ENCODE measurements at regions not wholly inside any gene's neighbourhood (a gene's known extent, or its start where the extent isn't known, plus 50 kb on each side); places are given as distances from the start of the nearest gene placed in this dataset.

DNA sequence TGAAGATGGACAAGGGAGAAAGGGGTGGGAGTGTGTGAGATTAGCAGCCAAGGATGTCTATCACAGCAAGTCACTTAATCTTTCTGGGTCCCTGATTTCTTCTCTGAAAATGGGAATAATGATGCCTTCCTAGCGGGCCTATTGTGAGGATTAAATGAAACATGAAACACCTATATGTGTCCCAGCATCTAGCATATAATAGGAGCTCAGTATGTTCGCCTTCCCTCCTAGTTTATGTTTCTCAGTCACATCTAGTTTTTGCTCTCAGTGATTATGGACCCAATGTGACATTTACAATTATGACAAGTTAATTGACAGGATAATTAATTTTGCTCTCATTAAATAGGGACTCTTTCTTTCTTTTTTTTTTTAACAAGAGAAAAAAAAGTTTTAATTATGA is 252.9 kb downstream of the SNX13 start:
- POLR2A ChIA-PET: no interaction called here

DNA sequence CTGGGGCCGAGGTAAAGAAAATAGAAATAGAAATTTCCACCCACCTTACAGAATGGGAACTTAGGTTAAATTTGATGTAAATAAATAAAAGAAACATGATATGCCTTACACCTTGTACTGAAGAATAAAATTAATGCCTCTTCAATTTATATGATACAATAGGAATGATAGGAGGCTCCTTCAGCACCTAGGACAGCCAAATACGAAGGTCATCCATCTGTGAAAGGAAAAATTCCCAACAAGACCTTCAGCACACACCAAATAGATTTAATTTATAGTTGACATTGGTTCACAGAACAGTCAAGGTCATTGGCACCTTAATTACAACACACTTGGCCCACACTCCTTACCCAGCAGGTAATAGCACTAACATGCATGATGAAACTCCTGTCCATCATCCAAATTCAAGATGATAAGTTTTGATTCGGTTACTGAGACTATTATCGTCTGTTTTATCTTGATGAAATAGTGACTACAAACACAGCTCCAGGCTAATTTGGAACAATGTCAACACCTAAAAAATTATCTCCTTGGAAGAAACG is 250.9 kb downstream of the SNX13 start:
- TF ChIP-seq L3MBTL2 (conservative IDR thresholded peaks at IDR 0.05) (no peak), LEF1 (IDR thresholded peaks at IDR 0.05; ENCODE audit: borderline replicate concordance) (no peak), FOXA1 (IDR thresholded peaks at IDR 0.05) (no peak), ELF4 (IDR thresholded peaks at IDR 0.05) (no peak), HDGF (IDR thresholded peaks at IDR 0.05; ENCODE audit: borderline replicate concordance) (no peak), CTBP1 (IDR thresholded peaks at IDR 0.05; ENCODE audit: borderline replicate concordance) (no peak)
- TF ChIP-seq, protein P1, sequence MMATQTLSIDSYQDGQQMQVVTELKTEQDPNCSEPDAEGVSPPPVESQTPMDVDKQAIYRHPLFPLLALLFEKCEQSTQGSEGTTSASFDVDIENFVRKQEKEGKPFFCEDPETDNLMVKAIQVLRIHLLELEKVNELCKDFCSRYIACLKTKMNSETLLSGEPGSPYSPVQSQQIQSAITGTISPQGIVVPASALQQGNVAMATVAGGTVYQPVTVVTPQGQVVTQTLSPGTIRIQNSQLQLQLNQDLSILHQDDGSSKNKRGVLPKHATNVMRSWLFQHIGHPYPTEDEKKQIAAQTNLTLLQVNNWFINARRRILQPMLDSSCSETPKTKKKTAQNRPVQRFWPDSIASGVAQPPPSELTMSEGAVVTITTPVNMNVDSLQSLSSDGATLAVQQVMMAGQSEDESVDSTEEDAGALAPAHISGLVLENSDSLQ (IDR thresholded peaks at IDR 0.05): no peak
- ChIA-PET CTCF (interaction anchor here (0.5 kb wide), 1 partner anchor 663 kb away, joined by 4 read pairs; no protein-coding TSS in a partner anchor), POLR2A (no interaction called here)

More for the DNA sequence above, 252.9 kb downstream of the SNX13 start:
- TF ChIP-seq FOXM1 (IDR thresholded peaks at IDR 0.05; ENCODE audit: borderline replicate concordance) (no peak), HDGF (IDR thresholded peaks at IDR 0.05; ENCODE audit: borderline replicate concordance) (no peak), TARDBP (IDR thresholded peaks at IDR 0.05) (no peak), FOXK2 (IDR thresholded peaks at IDR 0.05) (no peak), LEF1 (IDR thresholded peaks at IDR 0.05; ENCODE audit: borderline replicate concordance) (no peak), FOXA1 (IDR thresholded peaks at IDR 0.05) (no peak), SP1 (IDR thresholded peaks at IDR 0.05) (no peak), NFRKB (IDR thresholded peaks at IDR 0.05) (no peak), BHLHE40 (IDR thresholded peaks at IDR 0.05; ENCODE audit: borderline replicate concordance) (no peak)
- TF ChIP-seq, protein P1 (IDR thresholded peaks at IDR 0.05): no peak
- CTCF ChIA-PET: no interaction called here
- DNase-seq (ENCODE audit: extremely low spot score): no peak

DNA sequence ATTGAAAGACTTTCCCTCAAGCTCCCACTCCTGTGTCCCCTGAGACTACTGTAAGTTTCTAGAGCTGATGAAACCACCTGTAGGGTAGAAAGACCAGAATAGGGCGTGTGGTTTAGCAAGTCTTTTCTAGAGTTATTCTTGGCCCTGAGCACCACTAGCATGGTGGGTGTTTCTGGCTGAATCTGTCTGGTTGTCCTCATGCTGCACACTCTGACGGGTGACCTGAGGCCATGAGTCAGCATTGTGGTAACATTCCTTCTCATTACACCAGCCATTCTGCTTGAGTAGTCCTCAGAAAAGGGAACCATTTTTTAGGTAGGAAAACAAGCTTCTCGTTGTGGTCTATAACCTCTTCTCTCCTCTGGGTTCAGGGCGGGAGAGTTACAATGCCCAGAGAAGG is 250.3 kb downstream of the SNX13 start:
- CTCF ChIA-PET: interaction anchor here (0.5 kb wide), 1 partner anchor 663 kb away, joined by 4 read pairs; no protein-coding TSS in a partner anchor
- POLR2A ChIA-PET: no interaction called here
- TF ChIP-seq ELF4 (IDR thresholded peaks at IDR 0.05) (no peak), L3MBTL2 (conservative IDR thresholded peaks at IDR 0.05) (no peak), FOXM1 (IDR thresholded peaks at IDR 0.05; ENCODE audit: borderline replicate concordance) (no peak), SP1 (IDR thresholded peaks at IDR 0.05) (no peak), SUZ12 (IDR thresholded peaks at IDR 0.05) (no peak), CTBP1 (IDR thresholded peaks at IDR 0.05; ENCODE audit: borderline replicate concordance) (no peak), BHLHE40 (IDR thresholded peaks at IDR 0.05; ENCODE audit: borderline replicate concordance) (no peak), TARDBP (IDR thresholded peaks at IDR 0.05) (no peak), LEF1 (IDR thresholded peaks at IDR 0.05; ENCODE audit: borderline replicate concordance) (no peak), ARNT (IDR thresholded peaks at IDR 0.05) (no peak), HDGF (IDR thresholded peaks at IDR 0.05; ENCODE audit: borderline replicate concordance) (no peak), FOXK2 (IDR thresholded peaks at IDR 0.05) (no peak), ZNF384 (IDR thresholded peaks at IDR 0.05) (no peak), NFRKB (IDR thresholded peaks at IDR 0.05) (no peak)
- TF ChIP-seq, protein P1 (IDR thresholded peaks at IDR 0.05): no peak
- no peak for DNase-seq (ENCODE audit: extremely low spot score)

More for the DNA sequence above, 250.9 kb downstream of the SNX13 start:
- no peak for DNase-seq (ENCODE audit: extremely low spot score)

DNA sequence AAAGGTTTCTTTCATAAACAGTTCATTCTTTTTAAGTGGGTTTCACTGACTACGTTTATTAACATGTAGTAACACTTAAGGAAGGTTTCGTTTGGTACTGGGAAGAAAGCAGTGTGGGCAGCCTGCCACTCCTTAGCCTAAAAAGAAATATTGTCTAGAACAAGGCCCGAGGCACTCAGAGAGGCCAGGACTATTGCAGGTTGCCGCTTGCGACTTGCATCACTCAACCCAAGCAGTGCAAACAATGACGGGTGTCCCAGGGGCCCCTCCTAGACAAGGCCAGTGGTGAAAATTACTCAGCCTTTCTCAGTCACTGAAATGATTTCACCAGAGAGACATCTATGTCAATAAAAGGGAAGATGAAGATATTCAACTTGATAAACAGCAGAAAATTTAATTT is 243.9 kb downstream of the SNX13 start:
- POLR2A ChIA-PET: no interaction called here
- CTCF ChIA-PET: no interaction called here
- TF ChIP-seq, protein P1 (IDR thresholded peaks at IDR 0.05): no peak
- TF ChIP-seq LEF1 (IDR thresholded peaks at IDR 0.05; ENCODE audit: borderline replicate concordance) (no peak), HDGF (IDR thresholded peaks at IDR 0.05; ENCODE audit: borderline replicate concordance) (no peak), FOXM1 (IDR thresholded peaks at IDR 0.05; ENCODE audit: borderline replicate concordance) (no peak)
- DNase-seq (ENCODE audit: extremely low spot score): no peak

DNA sequence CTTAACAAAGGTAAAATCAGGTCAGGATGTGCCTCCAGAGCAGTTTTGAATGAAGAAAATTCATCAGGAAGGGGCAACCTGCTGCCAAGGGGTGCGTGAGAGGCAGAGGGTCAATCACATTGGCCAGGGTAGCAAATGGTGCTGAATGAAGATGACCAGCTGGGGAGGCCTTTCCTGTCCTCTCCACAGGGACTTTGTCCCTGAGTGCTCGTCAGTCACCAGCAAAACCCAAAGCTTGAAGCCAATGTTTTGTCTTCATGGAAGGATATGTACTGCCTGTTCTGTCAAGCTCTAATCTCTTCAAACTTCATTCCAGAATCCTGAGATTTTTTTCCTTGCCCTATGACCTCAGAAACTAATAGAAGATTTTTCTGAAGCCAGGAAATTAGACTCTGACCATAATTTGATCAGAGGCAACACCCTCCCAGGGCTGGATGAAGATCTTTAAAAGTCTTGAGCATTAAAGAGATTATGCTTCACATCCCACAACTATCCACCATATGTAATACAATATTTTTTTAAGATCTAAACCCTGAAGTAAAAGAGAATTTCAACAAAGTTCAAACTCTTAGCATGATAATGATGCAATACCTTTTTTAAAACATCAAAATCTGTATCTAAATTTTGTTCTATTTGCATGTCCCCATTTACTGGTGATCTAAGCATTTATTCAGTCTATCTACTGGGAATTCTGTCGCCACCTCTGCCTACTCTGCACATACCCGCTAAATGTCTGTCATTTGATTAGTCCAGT is 243.0 kb downstream of the SNX13 start:
- ChIA-PET POLR2A (no interaction called here), CTCF (no interaction called here)
- no peak for DNase-seq (ENCODE audit: extremely low spot score)
- no peak for TF ChIP-seq SUZ12 (IDR thresholded peaks at IDR 0.05)
- no peak for TF ChIP-seq LEF1 (IDR thresholded peaks at IDR 0.05; ENCODE audit: borderline replicate concordance)
- TF ChIP-seq FOXM1 (IDR thresholded peaks at IDR 0.05; ENCODE audit: borderline replicate concordance): no peak
- no peak for TF ChIP-seq FOXA1 (IDR thresholded peaks at IDR 0.05)
- no peak for TF ChIP-seq L3MBTL2 (conservative IDR thresholded peaks at IDR 0.05)
- no peak for TF ChIP-seq ELF4 (IDR thresholded peaks at IDR 0.05)
- no peak for TF ChIP-seq ZNF384 (IDR thresholded peaks at IDR 0.05)
- TF ChIP-seq BHLHE40 (IDR thresholded peaks at IDR 0.05; ENCODE audit: borderline replicate concordance): no peak
- no peak for TF ChIP-seq CTBP1 (IDR thresholded peaks at IDR 0.05; ENCODE audit: borderline replicate concordance)
- no peak for TF ChIP-seq HDGF (IDR thresholded peaks at IDR 0.05; ENCODE audit: borderline replicate concordance)
- TF ChIP-seq SP1 (IDR thresholded peaks at IDR 0.05): no peak
- no peak for TF ChIP-seq FOXK2 (IDR thresholded peaks at IDR 0.05)
- TF ChIP-seq NFRKB (IDR thresholded peaks at IDR 0.05): no peak
- TF ChIP-seq, protein P1 (IDR thresholded peaks at IDR 0.05): no peak
- no peak for TF ChIP-seq TARDBP (IDR thresholded peaks at IDR 0.05)
